Left hindlimb (tissue), 1 donor: ENCODE measurements at regions not wholly inside any gene's neighbourhood (a gene's known extent, or its start where the extent isn't known, plus 50 kb on each side); places are given as distances from the start of the nearest gene placed in this dataset.
"Not testable (repeated sequence)": the region's sequence is repeated elsewhere in the genome, so short reads cannot be mapped to it uniquely, and the experiment has no call there.

Source experiments
- DNase-seq: peaks from one replicate; pipeline ENCODE4 v3.0.0-alpha.2; 2018

DNA sequence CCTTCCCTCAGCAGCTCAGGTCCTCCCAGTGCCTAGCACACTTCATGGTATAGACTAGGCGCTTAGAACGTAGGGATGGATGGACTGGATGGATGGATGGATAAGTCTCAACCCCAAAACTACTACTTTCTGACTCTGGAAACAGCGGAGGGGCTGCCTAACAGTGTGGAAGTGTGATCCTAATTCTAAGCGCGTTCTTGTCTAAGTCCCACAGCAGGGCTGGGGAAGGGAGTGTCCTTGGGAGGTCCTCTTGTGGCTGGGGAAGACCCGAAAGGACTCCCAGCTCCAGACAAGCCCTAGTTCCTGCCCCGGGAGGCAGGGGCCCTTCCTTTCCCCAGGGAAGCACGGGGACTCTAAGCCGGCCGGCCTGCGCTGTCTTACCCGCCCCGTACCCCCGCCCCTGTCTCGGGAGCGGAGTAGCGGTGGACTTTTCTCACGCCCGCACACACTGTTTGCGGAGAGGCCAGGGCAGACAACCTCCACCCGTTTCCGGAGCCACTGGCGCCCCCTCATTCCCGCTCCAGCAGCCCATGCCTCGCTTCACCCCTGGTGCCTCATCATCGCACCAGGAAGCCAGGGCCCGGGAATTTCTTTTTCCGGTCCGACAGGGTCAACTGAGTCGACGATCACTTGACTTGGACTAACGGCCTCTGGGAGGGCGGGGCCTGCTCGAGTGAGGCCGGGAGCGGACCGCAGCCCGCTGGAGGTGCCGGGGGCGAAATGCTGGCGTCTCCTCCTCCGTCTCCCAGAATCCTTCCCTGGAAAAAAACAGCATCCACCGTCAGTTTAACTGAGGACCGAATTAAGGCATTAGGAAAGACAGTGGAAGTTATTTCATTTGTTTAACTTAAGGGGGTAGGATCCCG lies 133.3 kb downstream of the TBC1D2B start:
- DNase-seq, result peak; percentile 89

DNA sequence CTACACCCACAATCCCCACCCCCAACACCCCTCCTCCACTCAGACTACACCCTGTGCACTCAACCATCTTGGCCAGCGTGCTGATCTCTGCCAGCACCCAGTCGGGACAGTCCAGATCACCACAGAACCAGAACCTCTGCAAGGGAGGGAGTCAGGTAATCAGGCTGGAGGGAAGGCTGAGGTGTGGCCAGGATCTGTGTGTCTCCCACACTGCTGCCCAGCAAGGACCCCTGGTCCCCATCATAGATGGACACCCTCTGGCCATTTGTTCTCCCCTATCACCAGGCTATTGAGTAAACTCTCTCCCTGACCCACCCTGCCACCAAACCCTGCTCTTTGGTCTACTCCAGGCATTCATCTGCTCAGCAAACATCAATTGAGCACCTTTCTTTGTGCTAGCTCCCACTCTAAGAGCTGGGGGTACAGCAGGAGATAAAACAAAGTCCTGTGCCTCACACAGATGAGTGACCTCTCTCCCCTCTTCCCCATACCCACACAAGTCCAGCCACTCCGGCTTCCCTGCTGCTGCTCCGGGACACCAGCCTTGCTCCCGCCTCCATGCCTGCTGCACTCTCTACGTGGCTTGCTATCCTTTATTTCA lies 134.8 kb downstream of the TBC1D2B start:
- no peak for DNase-seq

DNA sequence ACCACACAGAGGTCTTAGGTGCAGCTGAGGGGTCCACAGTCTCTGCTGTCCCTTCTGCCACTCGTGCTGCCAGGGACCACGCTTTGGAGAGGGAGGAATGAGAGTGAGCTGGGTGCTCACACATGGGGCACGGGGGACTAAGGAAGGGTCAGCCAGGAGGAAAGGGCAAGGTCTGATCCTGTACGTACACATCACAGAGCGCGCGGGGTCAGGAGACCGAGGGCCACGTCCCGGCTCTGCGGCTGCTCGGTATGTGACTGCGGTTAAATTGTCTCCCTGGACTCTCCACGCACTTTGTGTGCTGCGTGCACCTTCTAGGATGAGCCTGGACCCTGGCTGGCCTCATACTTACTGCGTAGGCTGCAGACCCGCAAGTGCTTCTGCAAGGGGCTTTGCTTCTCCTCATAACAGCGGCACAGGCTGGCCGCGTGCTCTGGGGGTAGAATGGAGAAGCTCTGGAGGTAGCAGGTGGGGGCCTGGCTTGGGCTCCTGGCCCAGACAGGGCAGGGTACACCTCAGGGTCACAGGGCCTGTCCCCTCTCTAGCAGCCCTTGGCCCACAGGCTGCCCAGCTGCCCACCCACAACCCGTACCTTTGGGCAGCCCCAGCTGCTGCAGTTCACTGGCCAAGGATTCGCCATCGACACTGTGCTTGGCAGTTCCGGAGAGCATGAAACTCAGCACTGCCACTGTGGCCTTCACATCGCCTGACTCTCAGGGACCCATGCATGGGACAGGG lies 136.3 kb downstream of the TBC1D2B start:
- DNase-seq, result not testable (repeated sequence)

DNA sequence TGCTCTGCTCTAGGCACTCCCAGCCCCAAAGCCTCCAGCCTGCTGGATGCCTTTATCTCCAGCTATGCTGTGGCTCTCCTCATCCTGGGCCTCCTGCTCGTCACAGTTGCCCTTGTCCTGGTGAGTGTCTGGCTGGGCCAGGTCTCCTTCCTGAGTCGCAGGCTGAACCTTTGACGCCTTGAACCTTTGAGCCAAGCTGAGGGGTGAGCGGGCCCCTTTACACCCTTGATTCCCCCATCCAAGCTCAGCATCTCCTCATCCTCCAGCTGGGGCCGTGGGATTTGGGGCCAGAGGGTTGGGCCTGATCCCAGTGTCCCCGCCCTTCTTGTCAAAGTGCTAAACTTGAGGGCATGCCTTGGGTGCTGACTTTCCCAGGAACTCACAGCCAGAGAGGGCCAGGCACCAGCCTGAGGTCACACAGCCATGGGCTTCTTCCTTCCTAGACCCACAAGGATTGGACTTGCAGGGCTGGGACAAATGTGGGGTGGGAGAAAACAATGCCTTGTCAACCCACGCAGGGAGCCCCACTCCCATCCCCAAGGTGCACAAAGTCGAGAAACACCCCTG lies 137.0 kb downstream of the TBC1D2B start:
- DNase-seq, result no peak

DNA sequence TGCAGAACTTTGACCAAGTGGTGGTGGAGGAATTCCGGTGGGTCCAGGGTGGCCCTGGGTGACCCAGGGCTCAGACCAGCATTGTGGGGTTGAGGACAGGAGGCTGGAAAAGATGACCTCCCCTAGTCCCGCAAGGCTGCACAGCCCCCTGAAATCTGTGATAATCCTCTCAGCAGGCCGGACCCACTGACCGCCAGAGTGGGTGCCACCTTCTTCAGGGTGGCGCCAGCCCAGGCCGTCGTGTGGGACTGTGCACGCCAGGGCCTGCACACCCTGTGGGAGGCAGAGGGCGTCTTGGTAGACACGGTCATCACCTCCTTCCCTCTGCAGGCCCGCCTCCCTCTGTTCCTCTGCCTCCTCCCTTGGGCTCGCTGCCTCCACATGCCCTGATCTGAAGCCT lies 137.7 kb downstream of the TBC1D2B start:
- DNase-seq, result no peak

DNA sequence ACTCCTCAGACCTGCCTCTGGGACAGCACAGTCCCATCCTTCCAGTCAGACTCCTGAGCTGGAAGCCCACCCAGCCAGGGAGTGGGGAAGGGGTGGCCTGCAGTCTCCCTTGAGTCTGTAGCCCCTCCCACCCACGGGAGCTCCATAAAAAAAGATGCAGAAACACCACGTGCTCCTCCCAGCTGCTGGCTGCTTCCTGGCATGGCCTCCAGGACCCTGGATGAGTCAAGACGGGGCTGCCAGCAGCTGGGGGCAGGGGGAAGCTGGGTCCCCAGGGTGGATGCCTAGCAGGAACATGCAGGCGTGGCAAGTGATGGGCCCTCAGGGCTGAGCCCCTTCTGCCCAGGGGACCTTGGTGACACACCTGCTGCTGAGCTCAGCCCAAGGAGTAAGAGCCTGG lies 138.5 kb downstream of the TBC1D2B start:
- not testable (repeated sequence) for DNase-seq

DNA sequence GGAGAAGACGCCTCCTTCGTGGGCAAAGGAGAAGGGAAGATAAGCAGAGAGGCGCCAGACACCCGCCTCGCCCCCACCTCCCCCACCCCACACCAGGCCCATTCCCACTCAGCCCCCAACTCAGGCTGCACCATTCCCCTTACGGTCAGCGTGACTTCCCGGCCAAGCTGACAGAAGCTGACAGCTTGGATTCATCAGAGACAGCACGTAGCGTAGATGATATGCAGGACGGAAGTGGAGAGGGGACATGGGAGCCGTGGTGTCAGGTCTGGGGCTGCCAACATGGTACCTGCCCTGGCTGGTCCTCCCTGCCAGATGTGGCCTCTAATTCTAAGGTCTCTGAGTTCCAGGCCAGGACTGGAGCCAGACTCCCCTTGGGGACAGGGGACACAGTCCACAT lies 139.0 kb downstream of the TBC1D2B start:
- DNase-seq, result not testable (repeated sequence)

DNA sequence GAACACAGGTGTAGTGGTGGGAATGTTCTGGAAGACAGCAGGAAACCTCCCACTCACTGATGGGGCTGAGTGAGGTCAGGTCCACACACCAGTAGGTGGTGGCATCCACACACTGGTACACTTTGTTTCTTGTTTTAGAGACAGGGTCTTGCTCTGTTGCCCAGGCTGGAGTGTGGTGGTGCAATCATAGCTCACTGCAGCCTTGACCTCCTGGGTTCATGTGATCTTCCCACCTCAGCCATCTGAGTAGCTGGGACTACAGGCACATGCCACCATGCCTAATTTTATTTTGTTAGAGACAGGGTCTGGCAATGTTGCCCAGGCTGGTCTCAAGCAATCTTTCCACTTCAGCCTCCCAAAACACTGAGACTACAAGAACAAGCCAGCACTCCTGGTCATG lies 140.9 kb downstream of the TBC1D2B start:
- DNase-seq, result not testable (repeated sequence)

DNA sequence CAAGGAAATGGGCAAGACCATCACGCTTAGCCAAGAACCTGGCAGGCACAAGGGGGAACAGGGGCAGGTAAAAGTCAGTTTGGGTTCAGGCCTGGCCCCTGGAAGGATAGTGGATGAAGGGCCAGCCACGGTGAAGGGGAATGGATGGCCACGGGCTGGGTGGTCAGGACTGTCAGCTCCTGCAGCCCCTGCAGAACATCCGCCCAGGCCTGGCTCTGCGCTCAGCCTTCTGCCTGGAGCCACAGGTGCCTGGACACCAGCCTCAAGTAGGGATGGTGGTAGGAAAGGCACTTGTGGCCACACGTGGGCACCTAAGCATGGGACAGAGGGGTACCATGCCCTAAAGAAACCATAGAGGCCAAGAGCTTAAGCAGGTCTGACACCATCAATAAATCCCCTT lies 143.0 kb downstream of the TBC1D2B start:
- DNase-seq, result not testable (repeated sequence)

DNA sequence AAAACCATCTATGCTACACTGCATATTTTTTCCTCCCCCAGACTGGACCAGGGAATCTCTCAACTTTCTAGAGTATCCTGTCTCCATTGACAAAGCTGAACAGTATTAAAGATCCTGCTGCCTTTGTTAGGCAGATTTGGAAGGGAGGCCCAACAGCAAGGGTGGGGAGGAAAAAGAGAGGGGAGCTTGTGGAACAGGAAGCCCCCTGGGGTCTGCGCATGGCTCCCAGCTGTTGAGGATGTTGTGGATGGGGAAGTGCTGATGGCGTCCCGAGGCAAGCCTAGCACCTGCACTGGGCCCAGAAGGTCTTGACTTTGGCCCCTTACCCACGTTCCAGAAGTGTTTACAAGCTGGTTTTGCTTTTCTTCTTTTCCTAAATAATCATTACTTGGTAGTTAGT lies 146.6 kb downstream of the TBC1D2B start:
- DNase-seq, result not testable (repeated sequence)

DNA sequence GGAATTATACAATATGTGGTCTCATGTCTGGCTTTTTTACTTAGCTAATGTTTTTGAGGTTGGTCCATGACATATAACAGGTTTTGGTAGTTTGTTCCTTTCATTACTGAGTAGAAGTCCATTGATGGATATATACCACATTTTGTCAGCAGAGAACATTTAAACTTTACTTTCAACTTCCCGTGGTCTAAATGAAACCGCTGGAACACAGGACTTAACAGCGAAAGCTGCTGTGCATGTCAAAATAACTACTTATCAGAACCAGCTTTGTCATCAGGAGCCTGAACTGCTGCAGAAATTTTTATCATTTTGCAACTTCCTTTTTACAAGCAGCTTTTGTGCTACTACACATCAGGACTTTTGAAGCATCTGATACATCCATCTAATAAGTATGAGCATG lies 147.0 kb downstream of the TBC1D2B start:
- not testable (repeated sequence) for DNase-seq

DNA sequence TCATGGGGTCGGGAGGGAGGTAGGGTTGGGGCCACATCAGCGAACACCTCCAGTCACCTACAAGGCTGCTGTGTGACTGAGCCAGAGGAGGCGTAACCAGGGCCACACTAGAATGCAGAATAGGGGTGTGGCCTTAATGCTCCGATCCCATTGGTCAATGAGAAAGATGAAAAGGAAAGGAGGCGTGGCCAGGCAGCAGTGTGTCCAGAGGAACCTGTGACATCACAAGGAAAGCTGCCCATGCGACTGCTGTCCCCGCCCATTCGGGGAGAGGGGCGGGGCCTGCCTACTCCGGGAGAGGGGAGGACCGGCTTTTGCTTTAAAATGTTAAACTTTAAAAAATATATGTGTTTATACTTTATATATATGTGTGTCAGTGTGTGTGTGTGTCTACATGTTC lies 150.7 kb downstream of the TBC1D2B start:
- DNase-seq, result not testable (repeated sequence)

DNA sequence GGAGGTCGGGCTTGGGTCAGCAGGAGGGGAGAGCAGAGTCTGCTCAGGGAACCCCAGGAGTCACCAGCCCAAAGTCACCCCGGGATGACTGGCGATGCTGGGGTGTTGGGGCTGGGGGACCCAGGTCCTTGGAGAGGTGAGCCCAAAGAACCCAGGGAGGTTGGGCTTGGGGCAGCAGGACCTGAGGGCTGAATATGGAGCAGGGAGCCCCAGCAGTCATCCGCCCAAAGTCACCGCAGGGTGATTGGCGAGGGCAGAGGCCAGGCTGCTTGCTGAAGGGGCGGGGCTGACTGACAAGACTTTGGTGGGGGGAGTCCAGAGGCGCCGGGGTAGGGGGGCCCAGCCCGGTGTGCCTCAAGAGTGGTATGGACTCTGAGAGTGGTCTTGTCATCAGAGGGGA lies 151.2 kb downstream of the TBC1D2B start:
- not testable (repeated sequence) for DNase-seq

DNA sequence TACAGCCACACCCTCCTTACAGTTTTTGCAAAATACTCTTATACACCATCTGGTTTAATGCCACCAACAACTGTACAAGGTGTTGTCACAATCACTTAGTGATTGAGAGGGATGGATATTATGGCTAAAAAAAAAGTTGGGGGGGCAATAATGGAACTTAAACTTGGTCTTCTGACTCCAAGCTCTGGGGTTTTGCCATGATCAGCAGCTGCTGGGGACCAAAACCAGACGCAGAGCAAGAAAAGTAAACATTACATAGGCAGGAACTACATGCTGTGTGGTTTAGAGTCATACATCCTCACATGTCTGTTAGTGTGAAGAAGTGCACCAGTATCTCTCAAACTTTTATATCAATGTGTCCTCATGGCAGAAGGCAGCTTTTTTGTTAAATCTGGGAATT lies 152.4 kb downstream of the TBC1D2B start:
- not testable (repeated sequence) for DNase-seq

DNA sequence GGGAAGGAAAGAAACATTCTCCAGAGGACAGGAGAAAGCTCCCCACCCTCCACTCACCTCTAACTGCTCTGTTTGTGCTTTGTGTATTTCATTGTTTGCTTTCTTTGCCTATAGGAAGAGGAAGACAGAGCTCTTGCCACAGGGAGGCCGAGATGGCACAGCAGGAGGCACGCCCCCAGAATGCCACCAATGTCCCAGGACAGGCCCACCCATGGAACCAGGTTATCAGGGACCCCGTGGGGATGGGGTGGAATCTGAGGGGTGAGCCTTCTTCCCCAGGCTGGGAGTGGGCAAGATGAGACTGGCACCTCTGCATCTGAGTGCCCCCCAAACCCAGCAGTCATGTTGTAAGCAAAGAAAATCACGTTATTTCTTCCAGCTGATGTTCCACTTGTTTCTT lies 155.8 kb downstream of the TBC1D2B start:
- no peak for DNase-seq

DNA sequence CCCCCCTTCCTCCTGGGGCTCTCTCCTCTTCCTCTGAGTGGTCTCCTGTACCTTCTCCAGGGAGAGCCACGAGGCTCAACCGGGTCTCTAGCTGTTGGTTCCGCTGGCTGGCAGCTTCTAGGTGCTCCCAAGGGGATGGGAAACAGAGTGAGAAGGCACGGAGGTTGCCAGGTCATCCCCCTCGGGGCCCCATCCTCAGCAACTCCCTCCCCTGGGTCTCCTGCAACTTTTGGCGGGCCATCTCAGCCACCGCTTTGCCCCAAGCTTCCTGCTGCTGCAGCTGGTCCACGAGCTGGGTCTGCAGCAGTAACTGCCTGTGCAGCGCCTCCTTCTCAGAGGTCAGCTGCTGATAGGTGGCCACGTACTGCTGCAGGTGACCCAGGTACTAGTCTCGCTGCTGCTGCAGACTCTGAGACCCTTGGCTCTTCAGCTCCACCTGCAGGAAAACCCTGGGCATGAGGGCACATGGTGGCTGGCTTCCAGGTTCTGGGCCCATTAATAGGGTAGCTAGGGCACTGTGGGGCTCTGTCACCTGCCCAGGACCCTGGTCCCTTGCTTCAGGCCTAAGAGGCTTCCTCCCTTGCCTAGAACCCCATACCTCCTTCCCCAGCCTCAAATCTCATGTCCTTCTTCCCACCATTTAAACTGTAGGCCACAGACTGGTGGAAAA lies 160.4 kb downstream of the TBC1D2B start:
- peak; percentile 4 for DNase-seq

DNA sequence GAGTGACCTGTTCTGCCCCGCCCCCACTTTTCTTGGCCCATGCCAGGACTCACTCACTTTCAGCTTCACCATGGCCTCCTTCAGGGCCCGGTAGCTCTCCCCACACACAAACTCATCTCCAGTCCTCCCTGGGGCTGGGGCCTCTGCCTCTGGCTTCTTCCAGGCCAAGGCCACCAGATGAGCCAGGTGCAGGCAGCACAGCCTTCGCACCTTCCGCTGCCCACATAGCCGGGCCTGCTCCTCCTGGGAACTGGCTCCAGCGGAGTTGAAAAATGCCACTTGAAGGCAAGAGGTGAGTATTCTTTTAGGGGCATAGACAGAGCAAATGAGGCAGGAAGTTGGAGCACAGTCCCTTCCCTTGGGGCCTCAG lies 161.6 kb downstream of the TBC1D2B start:
- DNase-seq, result not testable (repeated sequence)

DNA sequence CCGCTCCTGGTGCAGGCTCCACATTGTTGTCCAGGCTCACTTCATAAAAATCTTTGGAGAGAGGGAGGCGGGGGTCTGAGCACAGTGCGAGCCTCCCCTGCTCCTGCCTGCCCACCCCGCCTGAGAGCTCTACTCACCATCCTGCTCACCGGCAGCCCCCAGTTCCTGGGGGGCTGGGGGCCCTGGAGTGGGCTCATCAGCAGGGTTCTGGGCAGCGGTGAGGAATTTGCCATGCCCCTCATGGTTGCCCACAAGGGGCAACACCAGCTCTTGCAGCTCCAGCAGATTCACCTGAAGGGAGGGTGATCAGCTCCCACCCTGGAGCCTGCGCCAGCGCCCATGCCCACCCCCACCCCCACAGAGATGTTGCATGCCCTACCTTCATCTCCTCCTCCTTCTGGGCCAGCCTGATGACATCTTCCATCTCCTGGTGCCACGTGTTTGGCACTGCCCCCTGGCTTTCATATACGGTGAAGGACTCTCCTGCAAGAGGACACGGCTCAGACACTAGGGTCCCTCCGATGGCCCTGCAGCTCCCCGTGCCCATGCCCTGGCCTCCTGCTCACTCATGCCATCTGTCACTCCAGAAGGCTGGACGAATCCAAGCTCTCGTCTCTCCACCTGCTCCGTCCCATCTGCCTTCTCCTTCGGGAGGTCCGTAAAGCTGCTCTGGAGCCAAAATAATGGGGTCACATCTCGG lies 162.1 kb downstream of the TBC1D2B start:
- peak; percentile 20 for DNase-seq

DNA sequence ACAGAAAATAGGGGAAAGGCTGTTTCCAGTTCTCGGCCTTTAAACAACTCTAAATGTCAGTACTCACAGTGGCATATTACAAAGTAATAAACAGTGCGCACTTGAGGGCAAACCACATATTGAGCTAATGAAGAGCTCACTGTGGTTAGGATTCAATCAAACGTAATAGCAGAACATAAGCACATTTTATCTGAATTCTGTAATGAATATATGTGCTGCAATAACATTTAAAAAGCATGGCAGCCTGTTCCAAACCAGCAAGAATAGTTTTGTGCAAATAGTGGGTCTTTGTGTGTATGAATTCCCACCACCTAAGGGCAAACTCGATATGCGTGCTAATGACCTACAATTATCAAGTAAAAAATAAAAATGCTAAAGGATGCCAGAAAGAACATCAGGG lies 163.0 kb downstream of the TBC1D2B start:
- not testable (repeated sequence) for DNase-seq

DNA sequence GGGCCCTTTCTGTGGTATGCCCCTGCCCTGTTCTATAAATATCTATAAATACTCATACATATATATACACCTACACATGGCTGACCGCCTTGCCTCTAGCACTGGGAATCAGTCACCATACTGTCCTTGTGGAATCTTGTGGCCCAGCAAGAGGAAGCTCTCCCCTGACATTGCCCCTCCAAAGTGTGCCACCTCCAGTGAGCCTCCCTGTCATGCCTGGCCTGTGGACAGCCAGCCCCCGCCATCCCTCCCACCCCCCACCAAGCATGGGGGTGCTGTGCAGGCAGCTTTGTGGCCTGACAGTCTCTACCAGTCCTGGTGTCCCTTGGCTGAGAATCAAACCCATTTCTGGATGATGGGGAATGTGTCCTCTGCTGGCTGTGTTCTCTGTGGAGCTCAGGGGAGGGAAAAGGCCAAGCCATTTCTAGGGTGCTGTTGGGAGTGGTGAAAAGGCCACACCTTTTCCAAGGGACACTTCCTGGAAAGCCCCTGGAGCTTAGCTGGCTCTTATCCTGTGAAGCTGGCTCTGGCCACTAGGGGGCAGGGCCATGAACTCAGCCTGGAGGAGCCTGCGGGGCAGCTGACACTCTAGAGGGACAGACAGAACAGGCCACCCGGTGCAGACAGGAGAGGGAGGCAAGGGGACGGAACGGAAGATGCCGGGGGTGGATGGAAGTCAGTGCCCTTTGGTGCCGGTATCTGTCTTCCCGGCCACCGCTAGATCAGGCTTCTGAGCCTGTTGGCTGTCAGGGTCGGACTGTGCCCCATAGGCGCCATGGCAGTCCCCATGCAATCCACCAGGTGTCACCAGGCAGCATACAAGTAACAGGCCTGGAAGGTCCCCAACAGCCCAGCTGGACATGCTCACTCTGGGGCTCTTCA lies 167.2 kb downstream of the TBC1D2B start:
- DNase-seq, result peak; percentile 83
